GM23338 (cell line): ENCODE measurements at regions not wholly inside any gene's neighbourhood (a gene's known extent, or its start where the extent isn't known, plus 50 kb on each side); places are given as distances from the start of the nearest gene placed in this dataset.

Experiments
- ATAC-seq: fragments of 200-7000 bp; cut with Tn5 transposase; 3 replicates; pipeline ENCODE4 v1.9.1; 2020
- DNase-seq: peaks from one replicate; pipeline ENCODE4 v3.0.0-alpha.2; 2015; ENCODE audit warnings: low spot score
- H2AFZ ChIP-seq: fragments of 200-600 bp; sonication (generic); 2 replicates; pipeline ENCODE4 v1.8.0; 2016; ENCODE audit warnings: antibody characterized with exemption, mild to moderate bottlenecking, moderate library complexity
- H3F3A ChIP-seq: fragments of 200-600 bp; sonication (generic); replicated peaks from 2 replicates; pipeline ENCODE4 v1.8.0; 2017; ENCODE audit warnings: antibody characterized with exemption, mixed run types, low read depth
- H3K27ac ChIP-seq: fragments of 200-600 bp; sonication (generic); 2 replicates; pipeline ENCODE4 v1.6.1; 2016; ENCODE audit warnings: low read depth
- H3K27me3 ChIP-seq: fragments of 200-600 bp; sonication (generic); 2 replicates; pipeline ENCODE4 v1.8.0; 2016; ENCODE audit warnings: mild to moderate bottlenecking, mixed run types, moderate library complexity; ENCODE audit not compliant: insufficient read depth
- H3K36me3 ChIP-seq: fragments of 200-600 bp; sonication (generic); 2 replicates; pipeline ENCODE4 v1.8.0; 2016; ENCODE audit warnings: mild to moderate bottlenecking; ENCODE audit not compliant: insufficient read depth
- H3K4me1 ChIP-seq: fragments of 200-600 bp; sonication (generic); 2 replicates; pipeline ENCODE4 v1.8.0; 2016; ENCODE audit warnings: mild to moderate bottlenecking, moderate library complexity; ENCODE audit not compliant: insufficient read depth
- H3K4me2 ChIP-seq: fragments of 200-600 bp; sonication (generic); 2 replicates; pipeline ENCODE4 v1.7.1; 2017; ENCODE audit warnings: mixed run types
- H3K4me3 ChIP-seq: fragments of 200-600 bp; sonication (generic); 2 replicates; pipeline ENCODE4 v1.6.1; 2016; ENCODE audit warnings: mixed run types
- H3K79me2 ChIP-seq: fragments of 200-600 bp; sonication (generic); replicated peaks from 2 replicates; pipeline ENCODE4 v1.8.0; 2017; ENCODE audit warnings: mild to moderate bottlenecking; ENCODE audit not compliant: insufficient read depth
- H3K9me2 ChIP-seq: fragments of 200-600 bp; sonication (generic); 2 replicates; pipeline ENCODE4 v1.8.0; 2017; ENCODE audit not compliant: insufficient read depth
- H4K20me1 ChIP-seq: fragments of 200-600 bp; sonication (generic); replicated peaks from 2 replicates; pipeline ENCODE4 v1.8.0; 2017; ENCODE audit warnings: mild to moderate bottlenecking; ENCODE audit not compliant: insufficient read depth
- H3K27ac Mint-ChIP-seq: 2 replicates; pipeline ENCODE4 v1.8.0; 2020; ENCODE audit warnings: inconsistent platforms, mild to moderate bottlenecking, moderate library complexity, mixed read lengths
- H3K27me3 Mint-ChIP-seq: 3 replicates; pipeline ENCODE4 v1.8.0; 2022; ENCODE audit warnings: low read depth, mild to moderate bottlenecking, moderate library complexity, mixed read lengths, inconsistent platforms; ENCODE audit not compliant: insufficient read depth, poor library complexity
- H3K36me3 Mint-ChIP-seq: 3 replicates; pipeline ENCODE4 v1.8.0; 2021; ENCODE audit warnings: low read depth, mild to moderate bottlenecking, inconsistent platforms, moderate library complexity, mixed read lengths
- H3K4me1 Mint-ChIP-seq: 3 replicates; pipeline ENCODE4 v1.8.0; 2020; ENCODE audit warnings: mild to moderate bottlenecking, inconsistent platforms, mixed read lengths
- H3K4me3 Mint-ChIP-seq: 3 replicates; pipeline ENCODE4 v1.8.0; 2021; ENCODE audit warnings: moderate library complexity, mild to moderate bottlenecking, inconsistent platforms, mixed read lengths
- H3K9me3 Mint-ChIP-seq: 3 replicates; pipeline ENCODE4 v1.8.0; 2020; ENCODE audit warnings: moderate library complexity, mild to moderate bottlenecking, inconsistent platforms, mixed read lengths
- CTCF ChIP-seq, 2 experiments: fragments of 200-600 bp in 1 of 2; sonication (generic) in 1 of 2; conservative IDR thresholded peaks; 2 replicates each; pipeline versions ENCODE4 v1.5.1 to v1.6.1; 2016 to 2017; ENCODE audit warnings: antibody characterized with exemption in 2 of 2, low read depth in 2 of 2, mild to moderate bottlenecking in 2 of 2, moderate library complexity in 1 of 2
- EZH2phosphoT487 ChIP-seq: fragments of 200-600 bp; sonication (generic); IDR thresholded peaks from one replicate; pipeline ENCODE4 v1.8.1; 2018; ENCODE audit warnings: antibody characterized with exemption; ENCODE audit not compliant: unreplicated experiment
- NANOG ChIP-seq: IDR thresholded peaks from 2 replicates; pipeline ENCODE4 v1.6.1; 2016; ENCODE audit warnings: antibody characterized with exemption, borderline replicate concordance
- POLR2AphosphoS5 ChIP-seq: IDR thresholded peaks from 2 replicates; pipeline ENCODE4 v1.6.1; 2016; ENCODE audit warnings: antibody characterized with exemption, low read depth
- REST ChIP-seq: IDR thresholded peaks from one replicate; pipeline ENCODE4 v1.6.1; 2018; ENCODE audit warnings: antibody characterized with exemption; ENCODE audit not compliant: unreplicated experiment
- STAT1 ChIP-seq: IDR thresholded peaks from one replicate; pipeline ENCODE4 v1.6.1; 2016; ENCODE audit warnings: antibody characterized with exemption; ENCODE audit not compliant: unreplicated experiment
- ZNF114 ChIP-seq: fragments of 250-450 bp; sonication (Bioruptor Pico); IDR thresholded peaks from 2 replicates; pipeline ENCODE4 v1.5.0; 2020; ENCODE audit warnings: mild to moderate bottlenecking, moderate library complexity
- ZNF331 ChIP-seq: fragments of 250-450 bp; sonication (Bioruptor Pico); IDR thresholded peaks from 2 replicates; pipeline ENCODE4 v1.5.0; 2020; ENCODE audit warnings: low read depth, mild to moderate bottlenecking, moderate library complexity
- TF ChIP-seq, protein P1 (sequence below): IDR thresholded peaks from 2 replicates; pipeline ENCODE4 v1.6.1; 2016; ENCODE audit warnings: antibody characterized with exemption
- TF ChIP-seq, protein P2 (sequence below): fragments of 250-450 bp; sonication (Bioruptor Pico); IDR thresholded peaks from 2 replicates; pipeline ENCODE4 v1.5.0; 2020; ENCODE audit warnings: mild to moderate bottlenecking, moderate library complexity

GRCh38 chr3:107882261-107882660 is 208.6 kb downstream of the CD47 start (continued):
- TF ChIP-seq REST (no peak), ZNF114 (CRISPR knock-in tag) (no peak), STAT1 (no peak), ZNF331 (no peak)
- TF ChIP-seq, protein P1, sequence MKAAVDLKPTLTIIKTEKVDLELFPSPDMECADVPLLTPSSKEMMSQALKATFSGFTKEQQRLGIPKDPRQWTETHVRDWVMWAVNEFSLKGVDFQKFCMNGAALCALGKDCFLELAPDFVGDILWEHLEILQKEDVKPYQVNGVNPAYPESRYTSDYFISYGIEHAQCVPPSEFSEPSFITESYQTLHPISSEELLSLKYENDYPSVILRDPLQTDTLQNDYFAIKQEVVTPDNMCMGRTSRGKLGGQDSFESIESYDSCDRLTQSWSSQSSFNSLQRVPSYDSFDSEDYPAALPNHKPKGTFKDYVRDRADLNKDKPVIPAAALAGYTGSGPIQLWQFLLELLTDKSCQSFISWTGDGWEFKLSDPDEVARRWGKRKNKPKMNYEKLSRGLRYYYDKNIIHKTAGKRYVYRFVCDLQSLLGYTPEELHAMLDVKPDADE = no peak

DNA sequence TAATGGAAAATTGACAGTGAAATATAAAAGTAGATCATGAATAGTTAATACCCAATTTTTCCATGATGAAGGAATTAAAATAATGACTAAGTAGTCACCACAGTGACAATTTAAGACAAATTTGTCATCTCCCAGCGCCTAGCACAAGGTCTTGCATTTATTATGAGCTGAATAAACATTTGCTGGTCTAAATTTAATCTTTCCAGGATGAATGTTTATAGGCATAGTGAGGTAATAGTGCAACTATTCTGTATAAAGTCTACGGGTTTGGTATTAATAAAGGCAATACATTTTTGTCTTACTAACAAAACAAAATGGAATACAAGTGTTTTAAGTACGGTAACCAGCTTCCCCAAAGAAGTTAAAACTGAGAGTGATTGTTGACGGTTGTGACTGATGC is 209.3 kb downstream of the CD47 start:
- Histone ChIP-seq H3K27ac (no peak overlapping the region), H3K4me3 (no peak overlapping the region), H3F3A (no peaks in the 10 kb centered on the region), H3K79me2 (no peaks in the 10 kb centered on the region), H3K9me2 (no peaks in the 10 kb centered on the region), H2AFZ (no peak overlapping the region), H3K27me3 (no peaks in the 10 kb centered on the region), H3K4me2 (no peak overlapping the region), H3K36me3 (no peaks in the 10 kb centered on the region), H4K20me1 (no peaks in the 10 kb centered on the region), H3K4me1 (0 out of 2 replicates have a peak, but pooled peaks cover 7% of the 10 kb centered on the region)
- Mint-ChIP-seq H3K27me3 (no peaks in the 10 kb centered on the region), H3K4me3 (no peak overlapping the region), H3K9me3 (no peaks in the 10 kb centered on the region), H3K27ac (no peak overlapping the region), H3K36me3 (no peaks in the 10 kb centered on the region), H3K4me1 (peaks cover 9% of the 10 kb centered on the region)
- no peak for ATAC-seq
- no peak for DNase-seq
- TF ChIP-seq POLR2AphosphoS5 (no peak), ZNF114 (CRISPR knock-in tag) (no peak), NANOG (no peak), STAT1 (no peak), EZH2phosphoT487 (no peak), CTCF (conservative IDR thresholded peaks at IDR 0.05; ENCODE audit: low read depth in 2 of 2) (no peak)
- TF ChIP-seq, protein P1 = no peak
- TF ChIP-seq, protein P2, sequence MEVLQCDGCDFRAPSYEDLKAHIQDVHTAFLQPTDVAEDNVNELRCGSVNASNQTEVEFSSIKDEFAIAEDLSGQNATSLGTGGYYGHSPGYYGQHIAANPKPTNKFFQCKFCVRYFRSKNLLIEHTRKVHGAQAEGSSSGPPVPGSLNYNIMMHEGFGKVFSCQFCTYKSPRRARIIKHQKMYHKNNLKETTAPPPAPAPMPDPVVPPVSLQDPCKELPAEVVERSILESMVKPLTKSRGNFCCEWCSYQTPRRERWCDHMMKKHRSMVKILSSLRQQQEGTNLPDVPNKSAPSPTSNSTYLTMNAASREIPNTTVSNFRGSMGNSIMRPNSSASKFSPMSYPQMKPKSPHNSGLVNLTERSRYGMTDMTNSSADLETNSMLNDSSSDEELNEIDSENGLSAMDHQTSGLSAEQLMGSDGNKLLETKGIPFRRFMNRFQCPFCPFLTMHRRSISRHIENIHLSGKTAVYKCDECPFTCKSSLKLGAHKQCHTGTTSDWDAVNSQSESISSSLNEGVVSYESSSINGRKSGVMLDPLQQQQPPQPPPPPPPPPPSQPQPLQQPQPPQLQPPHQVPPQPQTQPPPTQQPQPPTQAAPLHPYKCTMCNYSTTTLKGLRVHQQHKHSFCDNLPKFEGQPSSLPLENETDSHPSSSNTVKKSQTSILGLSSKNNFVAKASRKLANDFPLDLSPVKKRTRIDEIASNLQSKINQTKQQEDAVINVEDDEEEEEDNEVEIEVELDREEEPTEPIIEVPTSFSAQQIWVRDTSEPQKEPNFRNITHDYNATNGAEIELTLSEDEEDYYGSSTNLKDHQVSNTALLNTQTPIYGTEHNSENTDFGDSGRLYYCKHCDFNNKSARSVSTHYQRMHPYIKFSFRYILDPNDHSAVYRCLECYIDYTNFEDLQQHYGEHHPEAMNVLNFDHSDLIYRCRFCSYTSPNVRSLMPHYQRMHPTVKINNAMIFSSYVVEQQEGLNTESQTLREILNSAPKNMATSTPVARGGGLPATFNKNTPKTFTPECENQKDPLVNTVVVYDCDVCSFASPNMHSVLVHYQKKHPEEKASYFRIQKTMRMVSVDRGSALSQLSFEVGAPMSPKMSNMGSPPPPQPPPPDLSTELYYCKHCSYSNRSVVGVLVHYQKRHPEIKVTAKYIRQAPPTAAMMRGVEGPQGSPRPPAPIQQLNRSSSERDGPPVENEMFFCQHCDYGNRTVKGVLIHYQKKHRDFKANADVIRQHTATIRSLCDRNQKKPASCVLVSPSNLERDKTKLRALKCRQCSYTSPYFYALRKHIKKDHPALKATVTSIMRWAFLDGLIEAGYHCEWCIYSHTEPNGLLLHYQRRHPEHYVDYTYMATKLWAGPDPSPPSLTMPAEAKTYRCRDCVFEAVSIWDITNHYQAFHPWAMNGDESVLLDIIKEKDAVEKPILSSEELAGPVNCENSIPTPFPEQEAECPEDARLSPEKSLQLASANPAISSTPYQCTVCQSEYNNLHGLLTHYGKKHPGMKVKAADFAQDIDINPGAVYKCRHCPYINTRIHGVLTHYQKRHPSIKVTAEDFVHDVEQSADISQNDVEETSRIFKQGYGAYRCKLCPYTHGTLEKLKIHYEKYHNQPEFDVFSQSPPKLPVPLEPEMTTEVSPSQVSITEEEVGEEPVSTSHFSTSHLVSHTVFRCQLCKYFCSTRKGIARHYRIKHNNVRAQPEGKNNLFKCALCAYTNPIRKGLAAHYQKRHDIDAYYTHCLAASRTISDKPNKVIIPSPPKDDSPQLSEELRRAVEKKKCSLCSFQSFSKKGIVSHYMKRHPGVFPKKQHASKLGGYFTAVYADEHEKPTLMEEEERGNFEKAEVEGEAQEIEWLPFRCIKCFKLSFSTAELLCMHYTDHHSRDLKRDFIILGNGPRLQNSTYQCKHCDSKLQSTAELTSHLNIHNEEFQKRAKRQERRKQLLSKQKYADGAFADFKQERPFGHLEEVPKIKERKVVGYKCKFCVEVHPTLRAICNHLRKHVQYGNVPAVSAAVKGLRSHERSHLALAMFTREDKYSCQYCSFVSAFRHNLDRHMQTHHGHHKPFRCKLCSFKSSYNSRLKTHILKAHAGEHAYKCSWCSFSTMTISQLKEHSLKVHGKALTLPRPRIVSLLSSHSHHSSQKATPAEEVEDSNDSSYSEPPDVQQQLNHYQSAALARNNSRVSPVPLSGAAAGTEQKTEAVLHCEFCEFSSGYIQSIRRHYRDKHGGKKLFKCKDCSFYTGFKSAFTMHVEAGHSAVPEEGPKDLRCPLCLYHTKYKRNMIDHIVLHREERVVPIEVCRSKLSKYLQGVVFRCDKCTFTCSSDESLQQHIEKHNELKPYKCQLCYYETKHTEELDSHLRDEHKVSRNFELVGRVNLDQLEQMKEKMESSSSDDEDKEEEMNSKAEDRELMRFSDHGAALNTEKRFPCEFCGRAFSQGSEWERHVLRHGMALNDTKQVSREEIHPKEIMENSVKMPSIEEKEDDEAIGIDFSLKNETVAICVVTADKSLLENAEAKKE = no peak
